ENCODE measurements at regions not wholly inside any gene's neighbourhood (a gene's known extent, or its start where the extent isn't known, plus 50 kb on each side); places are given as distances from the start of the nearest gene placed in this dataset.

DNA sequence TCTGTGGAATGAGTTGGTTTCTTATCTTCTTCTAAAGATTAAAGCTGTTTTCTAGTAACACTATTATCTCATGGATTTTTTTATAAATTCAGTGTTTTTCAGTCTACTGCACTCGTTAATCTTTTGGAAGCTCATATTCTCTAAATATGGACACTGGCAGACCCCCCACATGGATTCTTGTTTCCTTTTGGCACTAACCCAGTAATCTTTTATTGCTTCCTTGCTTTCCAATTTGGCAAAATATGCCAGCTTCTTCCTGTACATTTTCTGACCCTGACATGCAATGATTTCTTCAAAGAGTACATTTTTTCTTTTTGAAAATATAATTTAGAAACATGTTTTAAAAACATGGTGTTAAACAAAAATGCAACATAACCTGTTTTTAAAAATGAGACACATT lies 474.2 kb upstream of the FTMT start:
- no peak for TF ChIP-seq GATA3 (IDR thresholded peaks at IDR 0.05; ENCODE audit: low read depth, low read length)
- no peak for TF ChIP-seq GATA2 (IDR thresholded peaks at IDR 0.05; ENCODE audit: low read depth, low read length)

- TF ChIP-seq GATA2 (IDR thresholded peaks at IDR 0.05; ENCODE audit: low read depth, low read length) (no peak), GATA3 (IDR thresholded peaks at IDR 0.05; ENCODE audit: low read depth, low read length) (no peak)
Measured at GRCh38 chr5:121378046-121378445, 473.6 kb upstream of the FTMT start.

DNA sequence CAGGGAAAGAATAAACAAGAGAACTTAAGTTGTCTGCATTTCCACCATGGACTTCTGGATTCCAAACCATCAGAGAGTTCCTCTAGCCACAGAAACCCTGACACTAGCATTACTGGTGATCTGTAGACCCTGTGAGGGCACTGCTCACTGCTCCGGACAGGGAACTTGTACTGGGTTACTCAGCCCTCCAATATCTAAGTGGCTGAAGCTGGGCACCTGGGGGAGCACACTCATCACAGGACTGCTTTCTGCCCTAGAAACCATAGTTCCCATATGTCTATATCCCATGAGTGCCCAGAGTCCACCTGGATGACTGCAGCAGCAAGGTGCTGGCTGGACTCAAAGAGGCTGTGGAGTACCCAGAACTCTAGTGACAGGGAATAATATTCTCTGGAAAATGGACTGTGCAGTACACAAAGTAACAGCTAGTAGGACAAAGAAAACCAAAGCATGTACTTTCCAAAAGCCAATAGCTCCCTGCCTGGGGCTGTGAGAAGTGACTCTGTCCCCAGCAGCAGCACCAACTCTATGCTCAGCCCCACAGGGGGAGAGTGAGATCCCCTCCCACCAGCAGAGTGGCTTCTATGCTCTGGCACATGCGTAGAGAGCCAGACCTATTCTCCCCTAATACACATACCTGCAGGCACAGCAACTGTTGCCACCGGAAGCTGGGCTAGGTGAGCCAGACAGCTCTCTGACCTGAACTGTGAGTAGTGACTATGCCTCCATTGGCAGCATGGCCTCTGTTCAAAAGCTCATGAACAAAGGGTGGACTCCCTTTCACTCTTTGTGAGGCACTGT lies 472.9 kb upstream of the FTMT start:
- no peak for TF ChIP-seq GATA3 (IDR thresholded peaks at IDR 0.05; ENCODE audit: low read depth, low read length)

DNA sequence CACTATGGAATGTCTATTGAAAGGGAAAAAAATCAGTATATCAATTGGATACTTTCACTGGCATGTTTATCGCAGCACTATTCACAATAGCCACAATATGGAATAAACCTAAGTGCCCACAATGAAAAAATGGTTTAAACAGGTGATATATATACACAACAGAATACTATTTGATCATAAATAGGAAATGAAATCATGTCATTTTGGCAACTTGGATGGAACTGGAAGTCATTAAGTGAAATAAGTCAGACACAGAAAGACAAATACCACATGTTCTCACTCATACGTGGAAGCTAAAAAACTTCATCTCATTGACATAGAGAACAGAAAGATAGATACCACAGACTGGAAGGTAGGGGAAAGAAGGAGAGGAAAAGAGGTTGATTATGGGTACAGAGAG lies 471.6 kb upstream of the FTMT start:
- TF ChIP-seq GATA2 (IDR thresholded peaks at IDR 0.05; ENCODE audit: low read depth, low read length) (no peak), GATA3 (IDR thresholded peaks at IDR 0.05; ENCODE audit: low read depth, low read length) (no peak)

DNA sequence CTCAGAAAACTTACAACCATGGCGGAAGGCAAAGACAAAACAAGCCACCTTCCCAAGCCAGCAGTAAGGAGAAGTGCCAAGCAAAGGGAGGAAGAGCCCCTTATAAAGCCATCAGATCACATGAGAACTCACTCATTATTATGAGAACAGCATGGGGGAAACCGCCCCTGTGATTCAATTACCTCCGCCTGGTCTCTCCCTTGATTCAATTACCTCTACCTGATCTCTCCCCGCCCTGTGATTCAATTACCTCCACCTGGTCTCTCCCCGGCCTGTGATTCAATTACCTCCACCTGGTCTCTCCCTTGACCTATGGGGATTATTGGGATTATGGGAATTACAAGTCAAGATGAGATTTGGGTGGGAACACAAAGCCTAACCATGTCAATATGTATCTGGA lies 467.3 kb upstream of the FTMT start:
- TF ChIP-seq GATA3 (IDR thresholded peaks at IDR 0.05; ENCODE audit: low read depth, low read length) (no peak), GATA2 (IDR thresholded peaks at IDR 0.05; ENCODE audit: low read depth, low read length) (no peak)

GRCh38 chr5:121386334-121386733 lies 465.3 kb upstream of the FTMT start:
- TF ChIP-seq GATA3 (IDR thresholded peaks at IDR 0.05; ENCODE audit: low read depth, low read length), result no peak
- no peak for TF ChIP-seq GATA2 (IDR thresholded peaks at IDR 0.05; ENCODE audit: low read depth, low read length)

DNA sequence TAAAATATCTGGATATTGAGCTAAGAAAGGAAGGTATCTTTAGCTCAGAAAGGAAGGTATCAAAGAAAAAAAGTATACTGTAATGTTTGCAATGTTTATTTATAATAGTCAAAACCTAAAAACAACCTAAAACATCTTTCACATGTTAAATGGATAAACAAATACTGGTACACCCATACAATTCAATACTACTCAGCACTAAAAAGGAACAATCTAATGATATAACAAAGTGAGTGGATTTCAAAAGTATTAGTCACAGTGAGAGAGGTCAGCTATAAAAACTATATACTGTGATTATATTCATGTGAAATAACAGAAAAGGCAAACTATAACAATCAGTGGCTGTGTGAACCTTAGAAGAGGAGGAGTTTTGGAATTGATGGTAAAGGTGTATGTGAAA lies 455.0 kb upstream of the FTMT start:
- TF ChIP-seq GATA2 (IDR thresholded peaks at IDR 0.05; ENCODE audit: low read depth, low read length) (no peak), GATA3 (IDR thresholded peaks at IDR 0.05; ENCODE audit: low read depth, low read length) (no peak)

GRCh38 chr5:121399879-121400278 lies 451.8 kb upstream of the FTMT start:
- TF ChIP-seq GATA3 (IDR thresholded peaks at IDR 0.05; ENCODE audit: low read depth, low read length), result no peak
- TF ChIP-seq GATA2 (IDR thresholded peaks at IDR 0.05; ENCODE audit: low read depth, low read length), result no peak

DNA sequence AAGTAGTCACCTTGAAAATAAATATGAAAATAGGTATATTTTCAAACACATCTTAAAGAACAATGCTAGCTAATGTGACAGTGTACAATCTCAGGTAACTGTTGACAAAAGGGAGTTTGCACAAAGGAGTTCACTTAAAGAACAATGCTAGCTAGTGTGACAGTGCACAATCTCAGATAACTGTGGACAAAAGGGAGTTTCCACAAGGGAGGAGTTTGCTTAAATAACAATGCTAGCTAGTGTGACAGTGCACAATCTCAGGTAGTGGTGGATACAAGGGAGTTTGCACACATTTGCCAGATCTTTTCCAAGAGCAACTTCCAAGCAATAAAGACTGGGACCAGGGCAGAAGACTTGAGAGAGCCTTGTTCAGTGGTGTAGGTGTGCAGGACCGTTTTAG lies 442.9 kb upstream of the FTMT start:
- TF ChIP-seq GATA2 (IDR thresholded peaks at IDR 0.05; ENCODE audit: low read depth, low read length) (no peak), GATA3 (IDR thresholded peaks at IDR 0.05; ENCODE audit: low read depth, low read length) (no peak)

GRCh38 chr5:121415270-121415669 lies 436.4 kb upstream of the FTMT start:
- TF ChIP-seq GATA3 (IDR thresholded peaks at IDR 0.05; ENCODE audit: low read depth, low read length) (no peak), GATA2 (IDR thresholded peaks at IDR 0.05; ENCODE audit: low read depth, low read length) (no peak)

- TF ChIP-seq GATA3 (IDR thresholded peaks at IDR 0.05; ENCODE audit: low read depth, low read length) (no peak), GATA2 (IDR thresholded peaks at IDR 0.05; ENCODE audit: low read depth, low read length) (no peak)
Measured at GRCh38 chr5:121421646-121422045, 430.0 kb upstream of the FTMT start.

GRCh38 chr5:121424976-121425375 lies 426.7 kb upstream of the FTMT start:
- no peak for TF ChIP-seq GATA2 (IDR thresholded peaks at IDR 0.05; ENCODE audit: low read depth, low read length)
- no peak for TF ChIP-seq GATA3 (IDR thresholded peaks at IDR 0.05; ENCODE audit: low read depth, low read length)

DNA sequence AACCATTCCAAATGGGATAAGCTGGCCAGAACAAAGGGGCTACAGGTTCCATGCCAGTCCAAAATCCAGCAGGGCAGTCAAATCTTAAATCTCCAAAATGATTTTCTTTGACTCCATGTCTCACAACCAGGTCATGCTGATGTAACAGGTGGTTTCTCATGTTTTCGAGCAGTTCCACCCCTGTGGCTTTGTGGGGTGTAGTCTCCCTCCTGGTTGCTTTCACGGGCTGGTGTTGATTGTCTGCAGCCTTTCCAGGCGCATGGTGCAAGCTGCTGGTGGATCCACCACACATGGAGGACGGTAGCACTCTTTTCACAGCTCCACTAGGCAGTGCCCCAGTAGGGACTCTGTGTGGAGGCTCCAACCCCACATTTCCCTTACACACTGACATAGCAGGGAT lies 425.5 kb upstream of the FTMT start:
- TF ChIP-seq GATA3 (IDR thresholded peaks at IDR 0.05; ENCODE audit: low read depth, low read length) (no peak), GATA2 (IDR thresholded peaks at IDR 0.05; ENCODE audit: low read depth, low read length) (no peak)

DNA sequence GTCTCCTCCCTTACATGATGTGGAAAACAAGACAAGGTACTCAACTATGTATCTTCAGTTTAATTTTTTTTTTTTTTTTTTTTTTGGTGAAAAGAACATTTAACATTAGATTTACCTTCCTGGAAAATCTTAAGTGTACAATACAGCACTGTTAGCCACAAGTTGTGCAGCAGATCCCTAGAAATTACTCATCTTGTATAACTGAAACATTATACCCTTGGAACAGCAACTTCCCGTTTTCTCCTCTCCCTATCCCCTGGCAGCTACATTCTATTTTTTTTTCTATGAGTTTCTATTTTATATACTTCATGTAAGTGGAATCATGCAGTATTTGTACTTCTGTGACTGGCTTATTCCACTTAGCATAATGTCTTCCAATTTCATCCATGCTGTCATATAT lies 421.9 kb upstream of the FTMT start:
- no peak for TF ChIP-seq GATA3 (IDR thresholded peaks at IDR 0.05; ENCODE audit: low read depth, low read length)
- TF ChIP-seq GATA2 (IDR thresholded peaks at IDR 0.05; ENCODE audit: low read depth, low read length), result no peak

DNA sequence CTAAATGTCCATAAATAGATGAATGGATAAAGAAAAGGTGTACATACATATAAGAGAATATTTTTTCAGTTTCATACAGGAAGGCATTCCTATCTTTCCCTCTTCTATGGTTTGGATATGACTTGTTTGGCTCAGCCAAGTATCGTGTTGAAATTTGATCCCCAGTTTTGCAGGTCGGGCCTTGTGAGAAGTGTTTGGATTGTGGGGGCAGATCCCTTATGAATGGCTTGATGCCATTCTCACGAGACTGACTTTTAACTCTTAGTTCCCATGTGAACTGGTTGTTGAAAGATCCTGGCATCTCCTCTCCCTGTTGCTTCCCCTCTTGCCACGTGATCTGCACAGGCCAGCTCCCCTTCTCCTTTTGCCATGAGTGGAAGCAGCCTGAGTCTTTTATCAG lies 421.1 kb upstream of the FTMT start:
- no peak for TF ChIP-seq GATA2 (IDR thresholded peaks at IDR 0.05; ENCODE audit: low read depth, low read length)
- no peak for TF ChIP-seq GATA3 (IDR thresholded peaks at IDR 0.05; ENCODE audit: low read depth, low read length)

DNA sequence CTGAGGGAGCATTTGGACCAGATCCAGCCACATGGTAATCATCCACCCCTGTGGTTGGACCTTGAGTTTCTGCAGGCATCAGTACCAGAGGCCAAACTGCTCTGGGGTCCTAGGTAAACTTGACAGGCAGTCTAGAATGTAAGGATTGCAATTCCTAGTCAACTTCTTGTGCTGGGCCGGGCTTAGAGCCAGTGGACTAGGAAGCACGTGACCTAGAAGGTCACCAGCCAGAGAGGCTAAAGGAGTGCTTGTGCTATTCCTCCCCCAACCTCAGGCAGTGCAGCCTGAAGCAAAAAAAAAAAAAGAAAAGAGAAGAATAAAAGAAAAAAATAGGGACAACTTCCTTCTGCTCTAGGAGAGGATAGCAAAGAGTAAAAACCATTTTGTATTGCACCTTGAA lies 406.2 kb upstream of the FTMT start:
- TF ChIP-seq GATA2 (IDR thresholded peaks at IDR 0.05; ENCODE audit: low read depth, low read length), result no peak
- TF ChIP-seq GATA3 (IDR thresholded peaks at IDR 0.05; ENCODE audit: low read depth, low read length), result no peak

Measured in SH-SY5Y (cell line).